ENCODE measurements at regions not wholly inside any gene's neighbourhood (a gene's known extent, or its start where the extent isn't known, plus 50 kb on each side); places are given as distances from the start of the nearest gene placed in this dataset.

DNA sequence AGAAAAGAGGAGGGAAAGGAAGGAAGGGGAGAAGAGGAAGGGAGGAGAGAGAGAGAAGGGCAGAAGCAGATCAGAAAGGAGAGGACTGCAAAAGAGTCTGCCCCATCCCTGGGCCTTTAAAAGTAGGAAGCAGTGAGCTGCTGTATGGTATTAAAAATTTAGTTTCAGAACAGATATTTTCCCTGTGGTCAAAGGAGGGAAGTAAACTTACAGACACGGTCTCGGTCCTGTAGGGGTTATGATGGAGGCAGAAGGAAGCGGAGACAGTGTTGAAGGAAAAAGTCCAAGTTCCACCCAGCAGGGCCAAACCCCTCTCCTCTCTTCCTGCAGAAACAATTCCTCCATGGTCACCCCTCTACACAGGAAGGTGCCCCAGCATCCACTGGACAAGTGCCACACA, 122.0 kb upstream of the PROK2 start:
- Histone ChIP-seq H3K27ac (no peak overlapping the region), H3K4me3 (no peak overlapping the region)

DNA sequence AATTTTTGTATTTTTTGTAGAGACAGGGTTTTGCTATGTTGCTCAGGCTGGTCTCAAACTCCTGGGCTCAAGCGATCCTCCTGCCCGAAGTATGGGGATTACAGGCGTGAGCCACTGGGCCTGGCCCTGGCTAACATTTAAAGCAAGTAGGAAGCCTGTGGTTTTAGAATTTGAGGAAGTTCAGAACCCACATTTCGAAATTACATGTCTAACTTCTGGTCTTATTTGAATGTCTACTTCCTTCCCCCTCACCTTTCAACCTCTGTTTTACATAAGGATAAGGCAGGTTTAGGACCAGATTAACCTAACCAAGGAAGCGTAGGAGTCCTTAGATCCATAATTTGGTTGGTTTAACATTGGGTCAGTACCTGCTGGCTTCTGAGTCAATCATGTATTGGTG, 120.5 kb upstream of the PROK2 start:
- Histone ChIP-seq H3K27ac (no peak overlapping the region), H3K4me3 (no peak overlapping the region)

- Histone ChIP-seq H3K27ac (no peak overlapping the region), H3K4me3 (no peak overlapping the region)
Observed at GRCh38 chr3:71903936-71904335, 119.0 kb upstream of the PROK2 start.

DNA sequence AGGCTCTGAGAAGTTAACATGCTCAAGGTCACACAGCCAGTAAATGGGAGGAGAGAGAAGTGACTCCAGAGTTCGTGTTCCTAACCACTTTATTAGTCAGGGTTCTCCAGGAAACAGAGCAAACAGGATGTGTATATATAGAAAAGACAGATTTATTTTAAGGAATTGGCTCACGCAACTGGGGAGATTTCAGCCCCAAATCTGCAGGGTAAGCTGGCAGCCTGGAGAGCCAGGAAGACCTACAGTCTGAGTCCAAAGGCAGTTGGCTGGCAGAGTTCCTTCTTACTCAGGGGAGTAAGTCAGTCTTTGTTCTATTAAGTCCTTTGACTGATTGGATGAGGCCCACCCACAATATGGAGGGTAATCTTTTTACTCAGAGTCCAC, 118.2 kb upstream of the PROK2 start:
- Histone ChIP-seq H3K4me3 (no peak overlapping the region), H3K27ac (no peak overlapping the region)

GRCh38 chr3:71902258-71903111, 117.5 kb upstream of the PROK2 start:
- no peak overlapping the region for H3K27ac ChIP-seq

GRCh38 chr3:71901645-71902044, 116.7 kb upstream of the PROK2 start:
- Histone ChIP-seq H3K27ac (no peak overlapping the region), H3K4me3 (no peak overlapping the region)

More at GRCh38 chr3:71902258-71903111, 117.5 kb upstream of the PROK2 start:
- no peak overlapping the region for H3K4me3 ChIP-seq

- H3K27ac ChIP-seq = no peak overlapping the region
Observed at GRCh38 chr3:71900057-71900456, 115.1 kb upstream of the PROK2 start.

GRCh38 chr3:71896751-71897150, 111.8 kb upstream of the PROK2 start:
- Histone ChIP-seq H3K4me3 (no peak overlapping the region), H3K27ac (peak overlapping the region in 1 of 21 experiments; percentile 9)

More at GRCh38 chr3:71900057-71900456, 115.1 kb upstream of the PROK2 start:
- H3K4me3 ChIP-seq = no peak overlapping the region

- Histone ChIP-seq H3K4me3 (no peak overlapping the region), H3K27ac (no peak overlapping the region)
Observed at GRCh38 chr3:71893702-71894479, 108.9 kb upstream of the PROK2 start.

GRCh38 chr3:71893122-71893521, 108.2 kb upstream of the PROK2 start:
- H3K27ac ChIP-seq = no peak overlapping the region
- H3K4me3 ChIP-seq = no peak overlapping the region

GRCh38 chr3:71891483-71891882, 106.5 kb upstream of the PROK2 start:
- H3K27ac ChIP-seq = no peak overlapping the region
- no peak overlapping the region for H3K4me3 ChIP-seq

DNA sequence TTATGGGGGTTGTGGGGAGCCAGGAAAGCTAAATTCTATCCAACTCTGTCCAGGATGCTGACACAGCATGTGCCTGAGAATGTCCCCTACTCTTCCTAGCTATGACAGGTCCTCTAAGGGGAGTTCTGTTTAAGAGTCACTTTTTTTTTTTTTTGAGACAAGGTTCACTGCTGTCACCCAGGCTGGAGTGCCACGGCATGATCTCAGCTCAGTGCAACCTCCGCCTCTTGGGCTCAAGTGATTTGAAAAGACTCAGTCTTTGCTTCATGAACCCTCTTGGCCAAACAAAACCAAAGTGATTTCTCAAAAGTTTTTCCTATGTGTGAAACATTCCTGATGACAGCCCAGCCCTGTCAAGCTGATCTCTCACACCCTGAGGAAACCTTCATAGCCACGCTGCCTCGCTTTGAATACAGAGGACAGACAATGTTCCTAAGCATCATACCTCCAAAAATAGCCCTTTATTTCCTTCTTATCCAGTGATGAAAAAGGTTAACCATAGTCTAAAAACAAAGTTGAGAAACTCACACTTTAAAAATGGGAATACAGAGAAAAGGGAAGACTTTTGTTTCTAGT, 105.5 kb upstream of the PROK2 start:
- Histone ChIP-seq H3K4me3 (no peak overlapping the region), H3K27ac (no peak overlapping the region)

DNA sequence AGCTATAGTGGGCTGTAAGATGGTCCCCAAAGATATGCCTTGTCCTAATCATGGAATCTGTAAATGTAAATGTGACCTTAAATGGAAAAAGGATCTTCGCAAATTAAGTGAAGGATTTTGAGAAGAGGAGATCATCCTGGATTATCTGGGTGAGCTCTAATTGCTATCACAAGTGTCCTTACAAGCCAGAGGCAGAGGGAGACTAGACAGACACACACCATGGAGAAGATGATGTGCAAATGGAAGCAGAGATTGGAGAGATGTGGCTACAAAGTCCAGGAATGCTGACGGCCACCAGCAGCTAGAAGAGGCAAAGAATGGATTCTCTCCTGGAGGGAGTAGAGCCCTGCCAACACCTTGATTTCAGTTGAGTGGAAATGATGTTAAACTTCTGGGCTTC, 102.3 kb upstream of the PROK2 start:
- no peak overlapping the region for H3K4me3 ChIP-seq
- no peak overlapping the region for H3K27ac ChIP-seq

DNA sequence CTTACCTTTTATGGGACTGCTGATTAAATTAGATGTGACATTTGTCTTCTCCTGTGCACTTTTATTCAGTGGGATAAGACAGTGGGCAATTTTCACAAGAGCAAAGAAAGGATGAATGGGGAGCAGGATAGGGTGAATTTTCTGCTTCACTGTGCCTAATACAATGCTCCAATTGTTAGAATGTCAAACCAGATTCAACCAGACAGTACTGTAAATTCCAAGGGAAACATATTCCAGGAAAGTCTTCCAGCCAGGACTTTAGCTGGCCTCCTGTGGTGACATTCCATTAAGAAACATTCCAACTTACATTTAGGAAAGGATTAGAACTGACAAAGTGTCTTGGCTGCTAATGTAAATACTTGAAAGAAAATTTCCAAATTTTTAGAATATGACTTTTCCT, 100.1 kb upstream of the PROK2 start:
- no peak overlapping the region for H3K27ac ChIP-seq
- H3K4me3 ChIP-seq = no peak overlapping the region

DNA sequence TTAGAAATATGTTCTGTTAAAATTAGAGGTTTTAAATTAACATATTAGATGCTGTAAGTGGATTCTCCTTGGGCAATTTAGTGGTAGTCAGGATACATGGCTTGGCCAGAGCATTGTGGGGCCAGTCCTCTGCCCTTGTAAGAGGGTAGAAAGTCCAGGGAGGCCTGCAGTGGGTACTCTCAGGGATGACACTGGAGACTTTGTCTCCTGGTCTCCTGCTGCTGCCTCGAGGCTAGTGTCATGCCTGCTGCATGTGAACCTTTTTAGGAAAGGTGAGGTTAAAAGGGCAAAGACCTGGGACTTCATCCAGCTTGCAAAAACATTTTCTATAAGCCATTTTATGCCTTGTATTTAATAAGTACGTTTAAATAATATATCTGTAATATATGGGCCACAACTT, 96.8 kb upstream of the PROK2 start:
- H3K27ac ChIP-seq = no peak overlapping the region
- no peak overlapping the region for H3K4me3 ChIP-seq

- H3K4me3 ChIP-seq = no peak overlapping the region
Observed at GRCh38 chr3:71881041-71881440, 96.1 kb upstream of the PROK2 start.

GRCh38 chr3:71879089-71879488, 94.1 kb upstream of the PROK2 start:
- Histone ChIP-seq H3K4me3 (no peak overlapping the region), H3K27ac (no peak overlapping the region)

More at GRCh38 chr3:71881041-71881440, 96.1 kb upstream of the PROK2 start:
- no peak overlapping the region for H3K27ac ChIP-seq

- Histone ChIP-seq H3K4me3 (no peak overlapping the region), H3K27ac (no peak overlapping the region)
Observed at GRCh38 chr3:71876135-71877105, 91.5 kb upstream of the PROK2 start.

DNA sequence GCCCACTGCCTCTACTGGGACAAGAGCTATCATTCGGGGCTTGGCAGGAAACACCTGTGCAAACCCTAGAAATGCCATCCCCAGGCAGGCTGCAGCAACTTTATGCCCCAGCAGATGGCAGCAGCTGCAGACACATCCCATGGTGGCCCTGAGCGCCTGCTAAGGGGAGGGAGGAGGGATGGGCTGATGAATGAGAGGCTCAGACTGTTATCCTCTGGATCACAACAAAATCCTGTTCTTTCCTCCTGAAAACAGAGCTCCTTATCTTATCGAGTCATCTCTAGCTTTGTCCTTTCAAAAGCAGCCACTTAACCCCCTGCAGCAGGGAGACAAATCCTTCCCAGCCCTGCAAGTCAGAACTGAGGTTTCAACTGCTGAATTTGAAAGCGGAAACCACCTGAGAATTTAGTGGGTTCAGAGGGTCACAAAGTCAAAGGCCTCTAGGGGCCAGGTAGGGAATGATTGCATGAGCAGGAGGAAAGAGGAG, 90.6 kb upstream of the PROK2 start:
- no peak overlapping the region for H3K4me3 ChIP-seq
- no peak overlapping the region for H3K27ac ChIP-seq
